GM23248 (cell line): ENCODE measurements at regions not wholly inside any gene's neighbourhood (a gene's known extent, or its start where the extent isn't known, plus 50 kb on each side); places are given as distances from the start of the nearest gene placed in this dataset.

Experiments
- EZH2 ChIP-seq: fragments of 200-600 bp; sonication (generic); IDR thresholded peaks from 2 replicates; pipeline ENCODE4 v1.6.1; 2018; ENCODE audit warnings: antibody characterized with exemption, mild to moderate bottlenecking; ENCODE audit not compliant: insufficient read depth, poor library complexity, severe bottlenecking
- EZH2phosphoT487 ChIP-seq: fragments of 200-600 bp; sonication (generic); IDR thresholded peaks from 2 replicates; pipeline ENCODE4 v1.6.1; 2018; ENCODE audit warnings: antibody characterized with exemption, moderate library complexity, mild to moderate bottlenecking, low read depth; ENCODE audit not compliant: insufficient read depth

GRCh38 chr3:89955156-89955555 is 847.7 kb downstream of the EPHA3 start:
- TF ChIP-seq EZH2phosphoT487 (no peak), EZH2 (no peak)
